HEK293 (cell line): ENCODE measurements at regions not wholly inside any gene's neighbourhood (a gene's known extent, or its start where the extent isn't known, plus 50 kb on each side); places are given as distances from the start of the nearest gene placed in this dataset.

ENCODE experiments used
- CTCF ChIA-PET: fragments of 350-600 bp; formaldehyde crosslinking; extraction: SDS; loops from one replicate; lab custom pipeline; 2021; ENCODE audit warnings: antibody characterized with exemption; lab: Yijun Ruan, JAX
- POLR2A ChIA-PET: fragments of 300-600 bp; formaldehyde crosslinking; extraction: SDS; loops from one replicate; lab custom pipeline; 2020; ENCODE audit warnings: antibody characterized with exemption, inconsistent platforms; lab: Yijun Ruan, JAX
- H3K27ac ChIP-seq: fragments of 200-500 bp; sonication (Bioruptor generic); 2 replicates; pipeline ENCODE4 v1.5.1; 2014; ENCODE audit warnings: low read depth, low read length, control low read depth, inconsistent platforms; ENCODE audit errors: extremely low read depth
- H3K36me3 ChIP-seq, 2 experiments: fragments of 200-500 bp in 1 of 2; sonication (Bioruptor generic) in 1 of 2; 1 replicate in 1 of 2; 2 replicates in 1 of 2; pipeline ENCODE4 v1.5.1; 2014 to 2017; ENCODE audit warnings: inconsistent platforms in 2 of 2, low read length in 2 of 2; ENCODE audit not compliant: control insufficient read depth in 2 of 2, insufficient read depth in 1 of 2
- H3K4me1 ChIP-seq: fragments of 200-500 bp; sonication (Bioruptor generic); 2 replicates; pipeline ENCODE4 v1.5.1; 2014; ENCODE audit warnings: mild to moderate bottlenecking, low read length, inconsistent platforms; ENCODE audit not compliant: control insufficient read depth, insufficient read depth
- H3K4me3 ChIP-seq: 2 replicates; pipeline ENCODE4 v1.5.1; 2011; ENCODE audit warnings: low read depth, mild to moderate bottlenecking, control low read depth, low read length, moderate library complexity
- H3K9me3 ChIP-seq: fragments of 200-500 bp; sonication (Bioruptor generic); 2 replicates; pipeline ENCODE4 v1.5.1; 2014; ENCODE audit warnings: low read depth, low read length, inconsistent platforms; ENCODE audit not compliant: control insufficient read depth, insufficient read depth
- BCL11A ChIP-seq: fragments of 450-650 bp; formaldehyde crosslinking; IDR thresholded peaks from 2 replicates; pipeline ENCODE4 v1.5.1; 2016; ENCODE audit warnings: low read depth, missing biosample characterization, missing genetic modification characterization
- SALL2 ChIP-seq: fragments of 450-650 bp; formaldehyde crosslinking; IDR thresholded peaks from 2 replicates; pipeline ENCODE4 v1.5.0; 2017; ENCODE audit warnings: missing biosample characterization, mild to moderate bottlenecking, missing genetic modification characterization, borderline replicate concordance
- TRIM28 ChIP-seq: IDR thresholded peaks from 2 replicates; pipeline ENCODE4 v1.6.1; 2011; ENCODE audit warnings: low read length, control low read depth, borderline replicate concordance
- WT1 ChIP-seq: fragments of 450-650 bp; formaldehyde crosslinking; IDR thresholded peaks from 2 replicates; pipeline ENCODE4 v1.5.1; 2016; ENCODE audit warnings: missing biosample characterization, missing genetic modification characterization
- ZBTB10 ChIP-seq: fragments of 450-650 bp; formaldehyde crosslinking; IDR thresholded peaks from 2 replicates; pipeline ENCODE4 v1.5.1; 2016; ENCODE audit warnings: missing biosample characterization, missing genetic modification characterization
- ZBTB20 ChIP-seq: fragments of 450-650 bp; formaldehyde crosslinking; IDR thresholded peaks from 2 replicates; pipeline ENCODE4 v1.5.1; 2016; ENCODE audit warnings: missing biosample characterization, missing genetic modification characterization
- ZFP37 ChIP-seq: fragments of 450-650 bp; formaldehyde crosslinking; IDR thresholded peaks from 2 replicates; pipeline ENCODE4 v1.5.1; 2016; ENCODE audit warnings: missing biosample characterization, missing genetic modification characterization
- ZNF157 ChIP-seq: fragments of 450-650 bp; formaldehyde crosslinking; IDR thresholded peaks from 2 replicates; pipeline ENCODE4 v1.5.1; 2016; ENCODE audit warnings: missing biosample characterization, missing genetic modification characterization
- ZNF169 ChIP-seq: fragments of 450-650 bp; formaldehyde crosslinking; IDR thresholded peaks from 2 replicates; pipeline ENCODE4 v1.5.1; 2016; ENCODE audit warnings: missing biosample characterization, missing genetic modification characterization
- ZNF175 ChIP-seq: fragments of 450-650 bp; formaldehyde crosslinking; IDR thresholded peaks from 2 replicates; pipeline ENCODE4 v1.5.1; 2016; ENCODE audit warnings: missing biosample characterization, missing genetic modification characterization
- ZNF221 ChIP-seq: fragments of 450-650 bp; formaldehyde crosslinking; IDR thresholded peaks from 2 replicates; pipeline ENCODE4 v1.5.1; 2017; ENCODE audit warnings: missing biosample characterization, missing genetic modification characterization, borderline replicate concordance
- ZNF274 ChIP-seq, 2 experiments: fragments of 200-500 bp in 1 of 2; fragments of 450-650 bp in 1 of 2; sonication (Bioruptor generic) in 1 of 2; formaldehyde crosslinking in 1 of 2; IDR thresholded peaks; 2 replicates each; pipeline versions ENCODE4 v1.5.1 to v1.6.1; 2014 to 2016; ENCODE audit warnings: borderline replicate concordance in 1 of 2, inconsistent platforms in 1 of 2, low read length in 1 of 2, missing biosample characterization in 1 of 2, missing genetic modification characterization in 1 of 2
- ZNF510 ChIP-seq: fragments of 450-650 bp; formaldehyde crosslinking; IDR thresholded peaks from 2 replicates; pipeline ENCODE4 v1.5.1; 2018; ENCODE audit warnings: mild to moderate bottlenecking, missing genetic modification characterization, missing biosample characterization; ENCODE audit not compliant: insufficient replicate concordance
- ZNF521 ChIP-seq: fragments of 450-650 bp; formaldehyde crosslinking; IDR thresholded peaks from 2 replicates; pipeline ENCODE4 v1.5.1; 2017; ENCODE audit warnings: missing biosample characterization, mild to moderate bottlenecking, missing genetic modification characterization
- ZNF544 ChIP-seq: fragments of 450-650 bp; formaldehyde crosslinking; IDR thresholded peaks from 2 replicates; pipeline ENCODE4 v1.5.0; 2017; ENCODE audit warnings: missing biosample characterization, missing genetic modification characterization
- ZNF654 ChIP-seq: fragments of 450-650 bp; formaldehyde crosslinking; IDR thresholded peaks from 2 replicates; pipeline ENCODE4 v1.5.1; 2016; ENCODE audit warnings: low read depth, missing biosample characterization, missing genetic modification characterization
- ZNF660 ChIP-seq: fragments of 450-650 bp; IDR thresholded peaks from 2 replicates; pipeline ENCODE4 v1.5.1; 2018; ENCODE audit warnings: missing biosample characterization, mild to moderate bottlenecking, missing genetic modification characterization
- ZNF707 ChIP-seq: fragments of 450-650 bp; formaldehyde crosslinking; IDR thresholded peaks from 2 replicates; pipeline ENCODE4 v1.5.1; 2016; ENCODE audit warnings: missing biosample characterization, missing genetic modification characterization
- ZNF837 ChIP-seq: fragments of 450-650 bp; formaldehyde crosslinking; IDR thresholded peaks from 2 replicates; pipeline ENCODE4 v1.5.1; 2016; ENCODE audit warnings: missing biosample characterization, missing genetic modification characterization

GRCh38 chr5:57684299-57684702 lies 201.7 kb upstream of the ACTBL2 start:
- CTCF ChIA-PET = interaction anchor here (1.5 kb wide), 1 partner anchor 94 kb away, joined by 5 read pairs; no protein-coding TSS in a partner anchor

DNA sequence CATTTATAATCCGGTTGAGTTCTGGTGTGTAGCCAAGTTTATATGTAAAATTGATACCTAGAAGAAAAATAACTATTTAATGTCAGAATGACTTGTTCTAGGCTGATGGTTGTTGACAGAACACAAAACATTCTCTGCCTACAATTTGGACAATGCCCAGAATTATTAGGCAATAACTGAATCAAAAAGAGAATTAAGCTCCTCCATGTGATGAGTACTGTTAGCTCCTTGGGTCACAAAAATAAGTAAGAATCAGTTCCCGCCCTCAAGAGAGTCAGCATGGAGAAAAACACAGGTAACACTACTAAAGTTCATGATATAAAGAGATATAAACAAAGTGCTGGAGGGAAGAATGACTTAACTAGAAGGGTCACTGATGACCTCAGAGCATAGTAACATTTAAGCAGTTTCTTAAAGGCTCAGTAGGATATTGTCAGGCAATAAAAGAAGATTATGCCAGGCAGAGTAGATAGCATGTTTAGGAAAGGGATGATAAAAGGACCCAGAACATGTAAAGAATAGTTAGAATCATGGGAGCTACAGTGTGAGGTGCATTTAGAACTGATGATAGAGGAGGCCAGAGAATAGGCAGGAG lies 200.5 kb upstream of the ACTBL2 start:
- Histone ChIP-seq H3K4me3 (no peak overlapping the region), H3K4me1 (no peaks in the 10 kb centered on the region)
- CTCF ChIA-PET = interaction anchor here (0.7 to 2.2 kb wide), 6 partner anchors 13 to 380 kb away, joined by 3 to 8 read pairs (median 4); no protein-coding TSS in a partner anchor
- no peak for TF ChIP-seq ZNF654 (tag by site-specific recombination)
- no peak for TF ChIP-seq ZFP37 (tag by site-specific recombination)
- TF ChIP-seq ZNF274 (IDR thresholded peaks at IDR 0.05; ENCODE audit: low read length) = no peak
- TF ChIP-seq ZNF274 (tag by site-specific recombination; IDR thresholded peaks at IDR 0.05; ENCODE audit: borderline replicate concordance) = no peak
- no peak for TF ChIP-seq ZNF521
- no peak for TF ChIP-seq ZNF175 (tag by site-specific recombination)
- TF ChIP-seq ZNF660 (tag by site-specific recombination) = no peak
- TF ChIP-seq ZNF707 = no peak
- no peak for TF ChIP-seq ZNF510 (tag by site-specific recombination)
- no peak for TF ChIP-seq ZNF221 (tag by site-specific recombination)
- TF ChIP-seq ZNF544 = no peak
- no peak for TF ChIP-seq ZBTB10 (tag by site-specific recombination)
- TF ChIP-seq BCL11A (tag by site-specific recombination) = no peak
- TF ChIP-seq, all 188 proteins: peak for 0
- no peaks in the 10 kb centered on the region for H3K36me3 ChIP-seq
- POLR2A ChIA-PET = interaction anchor here (0.6 kb wide), 2 partner anchors 202 to 637 kb away, joined by 4 to 7 read pairs; no protein-coding TSS in a partner anchor
- H3K9me3 ChIP-seq = no peaks in the 10 kb centered on the region
- no peak overlapping the region for H3K27ac ChIP-seq

More at GRCh38 chr5:57684299-57684702, 201.7 kb upstream of the ACTBL2 start:
- Histone ChIP-seq H3K9me3 (no peaks in the 10 kb centered on the region), H3K4me1 (no peaks in the 10 kb centered on the region), H3K4me3 (no peak overlapping the region), H3K27ac (no peak overlapping the region), H3K36me3 (no peaks in the 10 kb centered on the region)
- POLR2A ChIA-PET = no interaction called here
- TF ChIP-seq ZNF169 (tag by site-specific recombination) = no peak

DNA sequence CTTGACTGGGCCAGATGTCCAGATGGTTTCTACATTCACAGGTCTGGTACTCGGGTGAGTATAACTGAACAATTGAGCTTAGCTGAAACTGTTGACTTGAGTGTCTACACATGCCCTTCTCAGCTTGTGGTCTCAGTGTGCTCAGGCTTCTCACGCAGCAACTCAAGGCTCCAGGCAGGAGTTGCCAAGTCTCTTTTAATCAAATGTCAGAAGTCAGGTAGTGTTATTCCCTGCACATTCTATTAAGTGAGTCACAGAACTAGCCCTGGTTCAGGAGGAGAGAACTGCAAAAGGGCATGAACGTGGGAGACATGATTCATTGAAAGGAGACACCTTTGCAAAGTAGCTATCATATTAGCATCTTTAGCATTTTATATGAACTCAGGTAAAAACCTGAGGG lies 199.3 kb upstream of the ACTBL2 start:
- Histone ChIP-seq H3K9me3 (no peaks in the 10 kb centered on the region), H3K4me1 (no peaks in the 10 kb centered on the region), H3K27ac (no peak overlapping the region), H3K4me3 (no peak overlapping the region)
- ChIA-PET CTCF (interaction anchor here (0.8 to 2.2 kb wide), 4 partner anchors 12 to 183 kb away, joined by 3 to 8 read pairs (median 4); no protein-coding TSS in a partner anchor), POLR2A (no interaction called here)
- no peak for TF ChIP-seq ZNF837 (tag by site-specific recombination)
- no peak for TF ChIP-seq ZNF157 (tag by site-specific recombination)
- no peak for TF ChIP-seq ZBTB20 (tag by site-specific recombination)
- TF ChIP-seq TRIM28 = no peak
- no peak for TF ChIP-seq WT1 (tag by site-specific recombination)
- no peak for TF ChIP-seq SALL2
- TF ChIP-seq, all 188 proteins: peak for 0
- no peaks in the 10 kb centered on the region for H3K36me3 ChIP-seq
